K562 (cell line): ENCODE measurements at regions not wholly inside any gene's neighbourhood (a gene's known extent, or its start where the extent isn't known, plus 50 kb on each side); places are given as distances from the start of the nearest gene placed in this dataset.
A peak's percentile ranks its signal among the peaks of the same experiment; 100 is the strongest.

Experiments
- CBFA2T3 ChIP-seq: fragments of 450-650 bp; IDR thresholded peaks from 2 replicates; pipeline ENCODE4 v1.6.1; 2017
- DEAF1 ChIP-seq: fragments of 450-650 bp; formaldehyde crosslinking; IDR thresholded peaks from 2 replicates; pipeline ENCODE4 v1.4.0; 2020; ENCODE audit warnings: mild to moderate bottlenecking, moderate library complexity
- DIDO1 ChIP-seq: fragments of 450-650 bp; IDR thresholded peaks from 2 replicates; pipeline ENCODE4 v1.6.1; 2016; ENCODE audit warnings: low read depth, missing biosample characterization, missing genetic modification characterization
- ETS2 ChIP-seq: IDR thresholded peaks from 2 replicates; pipeline ENCODE4 v1.6.1; 2016; ENCODE audit warnings: borderline replicate concordance, missing genetic modification characterization, mild to moderate bottlenecking, moderate library complexity, missing compliant biosample characterization; ENCODE audit not compliant: poor library complexity, severe bottlenecking
- GABPA ChIP-seq: fragments of 200-800 bp; sonication (Bioruptor generic); conservative IDR thresholded peaks from 2 replicates; pipeline ENCODE4 v1.6.1; 2016; ENCODE audit warnings: low read depth, missing genetic modification characterization, missing compliant biosample characterization
- LCOR ChIP-seq: sonication (generic); formaldehyde crosslinking; IDR thresholded peaks from 2 replicates; pipeline ENCODE4 v1.8.0; 2022; ENCODE audit warnings: mild to moderate bottlenecking, missing genetic modification reagents
- MAFG ChIP-seq: fragments of 450-650 bp; conservative IDR thresholded peaks from 2 replicates; pipeline ENCODE4 v1.6.1; 2016; ENCODE audit warnings: missing genetic modification characterization, missing compliant biosample characterization
- MBD2 ChIP-seq: sonication (generic); IDR thresholded peaks from 2 replicates; pipeline ENCODE4 v1.6.1; 2016; ENCODE audit warnings: low read depth, borderline replicate concordance
- MXI1 ChIP-seq: IDR thresholded peaks from 2 replicates; pipeline ENCODE4 v1.6.1; 2011; ENCODE audit warnings: low read depth, mild to moderate bottlenecking, improper control_type of control experiment, low read length
- PCBP2 ChIP-seq: fragments of 200-400 bp; formaldehyde crosslinking; IDR thresholded peaks from 2 replicates; pipeline ENCODE4 v1.6.1; 2018; ENCODE audit warnings: low read length, low read depth, mild to moderate bottlenecking, moderate library complexity; ENCODE audit not compliant: poor library complexity, severe bottlenecking
- PRPF4 ChIP-seq: fragments of 200-400 bp; formaldehyde crosslinking; IDR thresholded peaks from one replicate; pipeline ENCODE4 v1.6.1; 2017; ENCODE audit warnings: low read length, low read depth, mild to moderate bottlenecking; ENCODE audit not compliant: insufficient read depth, poor library complexity, severe bottlenecking
- RAD21 ChIP-seq, 2 experiments: fragments of 250-450 bp in 1 of 2; fragments of 450-650 bp in 1 of 2; sonication (Bioruptor Pico) in 1 of 2; formaldehyde crosslinking in 1 of 2; IDR thresholded peaks in 1 of 2; conservative IDR thresholded peaks in 1 of 2; 2 replicates each; pipeline versions ENCODE4 v1.4.0 to v1.8.0; 2020 to 2022; ENCODE audit warnings: mild to moderate bottlenecking in 2 of 2, moderate library complexity in 1 of 2
- RAD51 ChIP-seq: fragments of 450-650 bp; IDR thresholded peaks from 2 replicates; pipeline ENCODE4 v1.7.1; 2016; ENCODE audit warnings: low read depth, mild to moderate bottlenecking, borderline replicate concordance
- SMAD2 ChIP-seq: fragments of 150-350 bp; IDR thresholded peaks from 2 replicates; pipeline ENCODE4 v1.6.1; 2014; ENCODE audit warnings: low read depth, mild to moderate bottlenecking, low read length
- SRSF9 ChIP-seq: fragments of 200-400 bp; formaldehyde crosslinking; IDR thresholded peaks from 2 replicates; pipeline ENCODE4 v1.6.1; 2017; ENCODE audit warnings: low read depth, low read length, borderline replicate concordance
- YY1 ChIP-seq, 3 experiments: IDR thresholded peaks; 2 replicates each; pipeline ENCODE4 v1.6.1; 2011; ENCODE audit warnings: low read length in 2 of 3, mild to moderate bottlenecking in 2 of 3, moderate library complexity in 2 of 3, borderline replicate concordance in 1 of 3, control low read depth in 1 of 3, low read depth in 1 of 3; ENCODE audit not compliant: insufficient read depth in 3 of 3, insufficient replicate concordance in 2 of 3, control insufficient read depth in 1 of 3, insufficient read length in 1 of 3; ENCODE audit errors: extremely low read depth in 1 of 3
- TF ChIP-seq, protein P1 (sequence below): fragments of 450-650 bp; formaldehyde crosslinking; IDR thresholded peaks from 2 replicates; pipeline ENCODE4 v1.4.0; 2022; ENCODE audit warnings: missing genetic modification characterization
- TF ChIP-seq, protein P2 (sequence below): fragments of 200-800 bp; sonication (Bioruptor generic); IDR thresholded peaks from 2 replicates; pipeline ENCODE4 v1.6.1; 2016; ENCODE audit warnings: missing genetic modification characterization, missing compliant biosample characterization

GRCh38 chr6:113039005-113039404, 691.9 kb downstream of the RFPL4B start (continued):
- TF ChIP-seq RAD21 (CRISPR knock-in tag; conservative IDR thresholded peaks at IDR 0.05 in 1 of 2, IDR thresholded peaks at IDR 0.05 in 1 of 2), result peak; percentile 66 to 83
- no peak for TF ChIP-seq MXI1
- TF ChIP-seq GABPA (tag), result no peak
- TF ChIP-seq DEAF1, result 0 out of 2 replicates have a peak, but pooled peaks have one; percentile 25
- no peak for TF ChIP-seq MBD2
- no peak for TF ChIP-seq RAD51
- no peak for TF ChIP-seq LCOR
- no peak for TF ChIP-seq SRSF9
- TF ChIP-seq SMAD2, result no peak
- no peak for TF ChIP-seq DIDO1 (tag)
- no peak for TF ChIP-seq PRPF4
- TF ChIP-seq, protein P1, sequence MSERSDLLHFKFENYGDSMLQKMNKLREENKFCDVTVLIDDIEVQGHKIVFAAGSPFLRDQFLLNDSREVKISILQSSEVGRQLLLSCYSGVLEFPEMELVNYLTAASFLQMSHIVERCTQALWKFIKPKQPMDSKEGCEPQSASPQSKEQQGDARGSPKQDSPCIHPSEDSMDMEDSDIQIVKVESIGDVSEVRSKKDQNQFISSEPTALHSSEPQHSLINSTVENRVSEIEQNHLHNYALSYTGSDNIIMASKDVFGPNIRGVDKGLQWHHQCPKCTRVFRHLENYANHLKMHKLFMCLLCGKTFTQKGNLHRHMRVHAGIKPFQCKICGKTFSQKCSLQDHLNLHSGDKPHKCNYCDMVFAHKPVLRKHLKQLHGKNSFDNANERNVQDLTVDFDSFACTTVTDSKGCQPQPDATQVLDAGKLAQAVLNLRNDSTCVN (CRISPR knock-in tag), result no peak
- no peak for TF ChIP-seq YY1 (IDR thresholded peaks at IDR 0.05; ENCODE audit: borderline replicate concordance in 1 of 3, control insufficient read depth in 1 of 3, extremely low read depth in 1 of 3, insufficient read depth in 3 of 3, insufficient read length in 1 of 3, insufficient replicate concordance in 2 of 3, low read depth in 1 of 3, low read length in 2 of 3)
- TF ChIP-seq MAFG, result no peak
- no peak for TF ChIP-seq PCBP2
- TF ChIP-seq CBFA2T3, result peak; percentile 14; the same call in 1 of the 2 replicates
- TF ChIP-seq, protein P2, sequence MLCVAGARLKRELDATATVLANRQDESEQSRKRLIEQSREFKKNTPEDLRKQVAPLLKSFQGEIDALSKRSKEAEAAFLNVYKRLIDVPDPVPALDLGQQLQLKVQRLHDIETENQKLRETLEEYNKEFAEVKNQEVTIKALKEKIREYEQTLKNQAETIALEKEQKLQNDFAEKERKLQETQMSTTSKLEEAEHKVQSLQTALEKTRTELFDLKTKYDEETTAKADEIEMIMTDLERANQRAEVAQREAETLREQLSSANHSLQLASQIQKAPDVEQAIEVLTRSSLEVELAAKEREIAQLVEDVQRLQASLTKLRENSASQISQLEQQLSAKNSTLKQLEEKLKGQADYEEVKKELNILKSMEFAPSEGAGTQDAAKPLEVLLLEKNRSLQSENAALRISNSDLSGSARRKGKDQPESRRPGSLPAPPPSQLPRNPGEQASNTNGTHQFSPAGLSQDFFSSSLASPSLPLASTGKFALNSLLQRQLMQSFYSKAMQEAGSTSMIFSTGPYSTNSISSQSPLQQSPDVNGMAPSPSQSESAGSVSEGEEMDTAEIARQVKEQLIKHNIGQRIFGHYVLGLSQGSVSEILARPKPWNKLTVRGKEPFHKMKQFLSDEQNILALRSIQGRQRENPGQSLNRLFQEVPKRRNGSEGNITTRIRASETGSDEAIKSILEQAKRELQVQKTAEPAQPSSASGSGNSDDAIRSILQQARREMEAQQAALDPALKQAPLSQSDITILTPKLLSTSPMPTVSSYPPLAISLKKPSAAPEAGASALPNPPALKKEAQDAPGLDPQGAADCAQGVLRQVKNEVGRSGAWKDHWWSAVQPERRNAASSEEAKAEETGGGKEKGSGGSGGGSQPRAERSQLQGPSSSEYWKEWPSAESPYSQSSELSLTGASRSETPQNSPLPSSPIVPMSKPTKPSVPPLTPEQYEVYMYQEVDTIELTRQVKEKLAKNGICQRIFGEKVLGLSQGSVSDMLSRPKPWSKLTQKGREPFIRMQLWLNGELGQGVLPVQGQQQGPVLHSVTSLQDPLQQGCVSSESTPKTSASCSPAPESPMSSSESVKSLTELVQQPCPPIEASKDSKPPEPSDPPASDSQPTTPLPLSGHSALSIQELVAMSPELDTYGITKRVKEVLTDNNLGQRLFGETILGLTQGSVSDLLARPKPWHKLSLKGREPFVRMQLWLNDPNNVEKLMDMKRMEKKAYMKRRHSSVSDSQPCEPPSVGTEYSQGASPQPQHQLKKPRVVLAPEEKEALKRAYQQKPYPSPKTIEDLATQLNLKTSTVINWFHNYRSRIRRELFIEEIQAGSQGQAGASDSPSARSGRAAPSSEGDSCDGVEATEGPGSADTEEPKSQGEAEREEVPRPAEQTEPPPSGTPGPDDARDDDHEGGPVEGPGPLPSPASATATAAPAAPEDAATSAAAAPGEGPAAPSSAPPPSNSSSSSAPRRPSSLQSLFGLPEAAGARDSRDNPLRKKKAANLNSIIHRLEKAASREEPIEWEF, result no peak
- no peak for TF ChIP-seq ETS2 (tag)
